ENCODE measurements at regions not wholly inside any gene's neighbourhood (a gene's known extent, or its start where the extent isn't known, plus 50 kb on each side); places are given as distances from the start of the nearest gene placed in this dataset.

DNA sequence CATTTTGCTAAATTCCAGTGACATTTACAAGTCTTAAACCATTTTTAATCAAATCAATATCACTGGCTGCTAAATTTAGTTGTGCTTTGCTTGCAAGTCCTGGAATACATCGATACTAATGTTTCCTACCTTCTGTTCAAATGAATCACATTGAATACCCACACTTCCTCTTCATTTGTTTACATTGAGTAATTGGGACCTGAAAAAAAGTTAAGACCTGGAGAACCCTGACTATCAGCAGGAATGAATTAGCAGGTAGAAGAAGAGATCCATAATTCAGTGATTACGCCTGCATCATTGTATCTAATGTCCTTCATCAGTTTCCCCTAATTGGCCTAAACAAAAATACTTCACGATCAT is 369.3 kb downstream of the ETNK1 start:
- TF ChIP-seq, protein P1, sequence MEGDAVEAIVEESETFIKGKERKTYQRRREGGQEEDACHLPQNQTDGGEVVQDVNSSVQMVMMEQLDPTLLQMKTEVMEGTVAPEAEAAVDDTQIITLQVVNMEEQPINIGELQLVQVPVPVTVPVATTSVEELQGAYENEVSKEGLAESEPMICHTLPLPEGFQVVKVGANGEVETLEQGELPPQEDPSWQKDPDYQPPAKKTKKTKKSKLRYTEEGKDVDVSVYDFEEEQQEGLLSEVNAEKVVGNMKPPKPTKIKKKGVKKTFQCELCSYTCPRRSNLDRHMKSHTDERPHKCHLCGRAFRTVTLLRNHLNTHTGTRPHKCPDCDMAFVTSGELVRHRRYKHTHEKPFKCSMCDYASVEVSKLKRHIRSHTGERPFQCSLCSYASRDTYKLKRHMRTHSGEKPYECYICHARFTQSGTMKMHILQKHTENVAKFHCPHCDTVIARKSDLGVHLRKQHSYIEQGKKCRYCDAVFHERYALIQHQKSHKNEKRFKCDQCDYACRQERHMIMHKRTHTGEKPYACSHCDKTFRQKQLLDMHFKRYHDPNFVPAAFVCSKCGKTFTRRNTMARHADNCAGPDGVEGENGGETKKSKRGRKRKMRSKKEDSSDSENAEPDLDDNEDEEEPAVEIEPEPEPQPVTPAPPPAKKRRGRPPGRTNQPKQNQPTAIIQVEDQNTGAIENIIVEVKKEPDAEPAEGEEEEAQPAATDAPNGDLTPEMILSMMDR (conservative IDR thresholded peaks at IDR 0.05): no peak
- TF ChIP-seq ZFX (IDR thresholded peaks at IDR 0.05): no peak
- no peak overlapping the region for H3K27ac ChIP-seq

DNA sequence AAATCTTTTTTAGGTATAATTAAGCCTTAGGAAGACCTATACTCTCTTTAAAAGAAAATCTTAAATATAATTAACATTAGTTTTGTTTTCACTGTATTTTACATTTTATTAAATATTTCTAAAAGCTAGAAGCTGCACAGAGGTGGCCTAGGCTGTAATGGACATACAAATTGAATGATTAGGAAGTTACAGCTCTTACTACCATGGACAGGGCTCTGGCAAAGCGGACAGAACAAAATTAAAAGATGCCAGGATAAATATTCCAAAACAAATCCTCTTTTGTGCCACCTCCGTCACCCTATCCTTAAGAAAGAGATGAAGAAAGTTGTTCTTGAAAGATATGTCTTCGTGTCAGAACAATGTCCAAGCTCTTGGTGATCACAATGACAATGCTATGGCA is 376.5 kb downstream of the ETNK1 start:
- no peak overlapping the region for H3K27ac ChIP-seq
- no peak for TF ChIP-seq ZFX (IDR thresholded peaks at IDR 0.05)
- TF ChIP-seq, protein P1 (conservative IDR thresholded peaks at IDR 0.05): no peak

DNA sequence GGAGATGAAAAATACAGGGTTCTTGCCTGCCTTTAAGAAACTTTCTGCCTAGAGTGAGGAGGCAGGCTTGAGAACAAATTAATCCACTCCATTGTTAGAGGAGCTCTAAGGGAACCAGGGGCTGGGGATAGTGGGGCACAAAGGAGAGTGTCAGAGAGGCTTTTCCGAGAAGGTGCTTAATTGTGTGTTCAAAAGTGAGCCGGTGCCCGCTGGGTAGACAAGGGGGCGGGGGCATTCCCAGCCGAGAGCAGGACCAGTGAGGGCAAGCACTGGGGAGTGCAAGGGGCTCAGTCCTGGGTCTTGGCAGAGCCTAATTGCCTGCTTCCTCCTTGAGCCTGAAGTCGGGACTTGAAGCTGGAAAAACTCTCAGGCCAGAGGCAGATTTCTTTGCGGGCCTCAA is 377.4 kb downstream of the ETNK1 start:
- no peak for TF ChIP-seq ZFX (IDR thresholded peaks at IDR 0.05)
- TF ChIP-seq, protein P1 (conservative IDR thresholded peaks at IDR 0.05): no peak
- H3K27ac ChIP-seq: no peak overlapping the region

DNA sequence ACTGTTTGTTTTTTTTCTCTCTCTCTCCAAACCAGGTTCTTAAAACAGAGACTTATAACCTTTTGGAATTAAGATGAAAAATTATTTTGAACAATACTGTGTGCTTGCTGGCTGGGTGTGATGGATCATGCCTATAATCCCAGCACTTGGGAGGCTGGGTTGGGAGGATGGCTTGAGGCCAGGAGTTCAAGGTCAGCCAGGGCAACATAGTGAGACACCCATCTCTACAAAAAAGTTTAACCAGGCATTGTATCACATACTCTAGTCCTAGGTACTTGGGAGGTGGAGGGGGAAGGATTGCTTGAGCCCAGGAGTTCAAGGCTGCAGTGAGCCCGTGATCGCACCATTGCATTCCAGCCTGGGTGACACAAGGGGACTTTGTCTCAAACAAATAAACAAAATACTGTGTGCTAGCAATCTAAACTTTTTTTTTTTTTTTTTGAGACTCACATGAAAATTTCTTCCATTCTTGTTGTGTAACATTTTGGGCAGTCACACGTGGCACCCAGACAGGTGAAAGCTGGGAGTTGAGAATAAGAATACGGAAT is 379.6 kb downstream of the ETNK1 start:
- no peak overlapping the region for H3K27ac ChIP-seq
- no peak for TF ChIP-seq ZFX (IDR thresholded peaks at IDR 0.05)
- TF ChIP-seq, protein P1 (conservative IDR thresholded peaks at IDR 0.05): no peak

DNA sequence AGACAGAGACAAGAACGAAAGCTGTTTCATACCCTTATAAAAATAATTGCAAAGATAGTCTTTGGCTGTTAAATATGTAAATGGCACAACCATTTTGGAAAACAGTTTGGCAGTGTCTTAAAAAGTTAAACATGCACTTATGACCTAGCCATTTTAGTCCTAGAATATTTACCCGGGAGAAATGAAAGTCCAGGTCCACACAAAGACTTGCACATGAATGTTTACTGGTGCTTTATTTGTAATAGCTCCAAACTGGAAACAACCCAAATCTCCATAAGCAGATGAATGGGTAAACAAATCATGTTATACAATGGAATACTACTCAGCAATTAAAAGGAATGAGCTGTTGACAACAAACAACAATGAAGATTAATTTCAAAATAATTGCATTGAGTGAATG is 380.4 kb downstream of the ETNK1 start:
- no peak overlapping the region for H3K27ac ChIP-seq
- TF ChIP-seq, protein P1 (conservative IDR thresholded peaks at IDR 0.05): no peak
- no peak for TF ChIP-seq ZFX (IDR thresholded peaks at IDR 0.05)

DNA sequence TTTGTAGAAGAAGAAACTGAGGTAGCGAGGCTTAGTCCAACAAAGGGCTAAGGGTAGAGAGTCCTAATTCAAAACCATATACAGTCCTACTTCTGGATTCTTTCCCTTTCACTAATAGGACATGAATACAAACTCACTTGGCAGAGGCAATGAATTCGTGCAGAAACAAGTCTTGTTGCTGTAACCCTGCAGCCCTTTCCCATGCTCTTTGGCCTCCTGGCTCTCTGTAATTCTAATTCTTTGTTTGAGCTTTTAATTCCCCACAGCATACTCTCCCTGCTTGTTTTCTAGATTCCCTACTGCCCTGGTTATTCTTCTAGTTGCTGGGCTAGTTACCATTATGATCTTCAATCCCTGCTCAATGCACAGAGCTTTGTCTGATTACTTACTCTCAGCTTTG is 381.4 kb downstream of the ETNK1 start:
- H3K27ac ChIP-seq: no peak overlapping the region
- TF ChIP-seq, protein P1 (conservative IDR thresholded peaks at IDR 0.05): no peak
- no peak for TF ChIP-seq ZFX (IDR thresholded peaks at IDR 0.05)

DNA sequence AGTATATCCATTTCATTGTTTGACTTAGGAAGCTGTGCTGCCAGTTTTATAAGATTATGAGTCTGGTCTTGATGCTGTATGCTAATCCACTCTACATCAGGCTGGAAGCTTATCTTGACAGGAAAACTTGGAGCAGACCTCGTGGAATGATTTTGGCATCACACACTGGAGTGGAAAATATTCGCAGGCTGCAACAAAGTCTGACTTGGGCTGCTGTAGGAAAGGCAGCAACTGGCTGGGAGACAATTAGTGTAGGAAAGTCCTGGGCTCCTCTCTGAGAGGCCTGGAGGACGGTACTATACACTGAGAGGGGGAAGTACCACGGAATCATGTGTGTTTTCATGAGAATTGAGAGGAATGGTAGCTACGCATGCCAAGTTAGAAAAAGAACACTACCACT is 383.7 kb downstream of the ETNK1 start:
- no peak overlapping the region for H3K27ac ChIP-seq
- TF ChIP-seq ZFX (IDR thresholded peaks at IDR 0.05): no peak
- TF ChIP-seq, protein P1 (conservative IDR thresholded peaks at IDR 0.05): no peak

Data from C4-2B (cell line).